HG03571 (cell line): ENCODE measurements at regions not wholly inside any gene's neighbourhood (a gene's known extent, or its start where the extent isn't known, plus 50 kb on each side); places are given as distances from the start of the nearest gene placed in this dataset.
"Not testable (repeated sequence)": the region's sequence is repeated elsewhere in the genome, so short reads cannot be mapped to it uniquely, and the experiment has no call there.

Experiments
- ATAC-seq: cut with Tn5 transposase; IDR thresholded peaks from one replicate; pipeline ENCODE4 v1.9.1; 2021; ENCODE audit not compliant: unreplicated experiment

- ATAC-seq: not testable (repeated sequence)
These were observed 65.9 kb upstream of the TNK2 start for GRCh38 chr3:195974281-195974680.

- not testable (repeated sequence) for ATAC-seq
These were observed 62.5 kb upstream of the TNK2 start for GRCh38 chr3:195970873-195971272.

- not testable (repeated sequence) for ATAC-seq
These were observed 61.8 kb upstream of the TNK2 start for GRCh38 chr3:195969838-195970776.

- ATAC-seq: not testable (repeated sequence)
These were observed 61.0 kb upstream of the TNK2 start for GRCh38 chr3:195969341-195969740.

- not testable (repeated sequence) for ATAC-seq
These were observed 59.8 kb upstream of the TNK2 start for GRCh38 chr3:195968104-195968503.

GRCh38 chr3:195967387-195967720 lies 59.0 kb upstream of the TNK2 start:
- ATAC-seq: not testable (repeated sequence)

GRCh38 chr3:195966563-195967386 lies 58.4 kb upstream of the TNK2 start:
- not testable (repeated sequence) for ATAC-seq

- not testable (repeated sequence) for ATAC-seq
These were observed 56.9 kb upstream of the TNK2 start for GRCh38 chr3:195965217-195965616.

GRCh38 chr3:195964318-195965107 lies 56.2 kb upstream of the TNK2 start:
- ATAC-seq: not testable (repeated sequence)

GRCh38 chr3:195962222-195962621 lies 53.9 kb upstream of the TNK2 start:
- not testable (repeated sequence) for ATAC-seq

GRCh38 chr3:195960971-195961775 lies 52.8 kb upstream of the TNK2 start:
- not testable (repeated sequence) for ATAC-seq

- ATAC-seq: not testable (repeated sequence)
These were observed 51.8 kb upstream of the TNK2 start for GRCh38 chr3:195960164-195960563.

- ATAC-seq: not testable (repeated sequence)
These were observed 51.2 kb upstream of the TNK2 start for GRCh38 chr3:195959367-195960157.

GRCh38 chr3:195958736-195959135 lies 50.4 kb upstream of the TNK2 start:
- not testable (repeated sequence) for ATAC-seq
